Ishikawa (cell line): ENCODE measurements at regions not wholly inside any gene's neighbourhood (a gene's known extent, or its start where the extent isn't known, plus 50 kb on each side); places are given as distances from the start of the nearest gene placed in this dataset.

Experiments used
- CEBPB ChIP-seq: IDR thresholded peaks from 2 replicates; pipeline ENCODE4 v1.6.1; 2012
- CREB1 ChIP-seq: IDR thresholded peaks from 2 replicates; pipeline ENCODE4 v1.6.1; 2012; ENCODE audit warnings: low read depth
- EGR1 ChIP-seq: IDR thresholded peaks from 2 replicates; pipeline ENCODE4 v1.6.1; 2012
- EP300 ChIP-seq: IDR thresholded peaks from 2 replicates; pipeline ENCODE4 v1.6.1; 2012; ENCODE audit warnings: borderline replicate concordance
- FOXM1 ChIP-seq: IDR thresholded peaks from 2 replicates; pipeline ENCODE4 v1.6.1; 2012; ENCODE audit warnings: low read depth, borderline replicate concordance
- MAX ChIP-seq: IDR thresholded peaks from 2 replicates; pipeline ENCODE4 v1.6.1; 2012
- NFIC ChIP-seq: IDR thresholded peaks from 2 replicates; pipeline ENCODE4 v1.6.1; 2012
- RAD21 ChIP-seq: IDR thresholded peaks from 2 replicates; pipeline ENCODE4 v1.6.1; 2012; ENCODE audit warnings: low read depth
- REST ChIP-seq: IDR thresholded peaks from 2 replicates; pipeline ENCODE4 v1.6.1; 2012; ENCODE audit warnings: low read depth, mild to moderate bottlenecking
- TAF1 ChIP-seq: IDR thresholded peaks from 2 replicates; pipeline ENCODE4 v1.6.1; 2012; ENCODE audit warnings: low read depth, mild to moderate bottlenecking
- TCF12 ChIP-seq: IDR thresholded peaks from 2 replicates; pipeline ENCODE4 v1.6.1; 2012; ENCODE audit warnings: low read depth
- TEAD4 ChIP-seq: IDR thresholded peaks from 2 replicates; pipeline ENCODE4 v1.6.1; 2012
- USF1 ChIP-seq: IDR thresholded peaks from 2 replicates; pipeline ENCODE4 v1.6.1; 2012
- YY1 ChIP-seq: IDR thresholded peaks from 2 replicates; pipeline ENCODE4 v1.6.1; 2012; ENCODE audit warnings: low read depth
- ZBTB7A ChIP-seq: IDR thresholded peaks from 2 replicates; pipeline ENCODE4 v1.6.1; 2012; ENCODE audit warnings: low read depth

- no peak for TF ChIP-seq TCF12
- no peak for TF ChIP-seq CREB1
- no peak for TF ChIP-seq TAF1
- no peak for TF ChIP-seq FOXM1
Observed at GRCh38 chr9:126146254-126147145, 180.1 kb upstream of the MVB12B start.

GRCh38 chr9:126147186-126147935, 179.3 kb upstream of the MVB12B start:
- no peak for TF ChIP-seq MAX
- TF ChIP-seq NFIC = no peak
- no peak for TF ChIP-seq FOXM1

GRCh38 chr9:126147936-126148870, 178.4 kb upstream of the MVB12B start:
- TF ChIP-seq CEBPB (no peak), MAX (no peak), TCF12 (no peak), ZBTB7A (no peak), REST (no peak), EP300 (no peak), NFIC (no peak), USF1 (no peak), YY1 (no peak)

GRCh38 chr9:126148994-126149393, 177.6 kb upstream of the MVB12B start:
- TF ChIP-seq CEBPB = no peak
- no peak for TF ChIP-seq NFIC
- no peak for TF ChIP-seq FOXM1
- TF ChIP-seq EGR1 = no peak
- TF ChIP-seq ZBTB7A = no peak
- TF ChIP-seq USF1 = no peak
- no peak for TF ChIP-seq TAF1
- no peak for TF ChIP-seq RAD21
- TF ChIP-seq TEAD4 = no peak

- TF ChIP-seq REST (no peak), YY1 (no peak), EGR1 (no peak), NFIC (no peak), ZBTB7A (no peak), FOXM1 (no peak), TEAD4 (no peak), TAF1 (no peak), TCF12 (no peak), CEBPB (no peak), MAX (no peak), EP300 (no peak)
Observed at GRCh38 chr9:126149661-126150060, 177.0 kb upstream of the MVB12B start.
